HFF-Myc (cell line): ENCODE measurements at regions not wholly inside any gene's neighbourhood (a gene's known extent, or its start where the extent isn't known, plus 50 kb on each side); places are given as distances from the start of the nearest gene placed in this dataset.

Source experiments
- DNase-seq: peaks from one replicate; pipeline ENCODE4 v3.0.0-alpha.2; 2011; ENCODE audit warnings: low read depth; ENCODE audit errors: extremely low read depth
- H3K4me3 ChIP-seq: replicated peaks from 2 replicates; pipeline ENCODE4 v1.5.1; 2011; ENCODE audit warnings: low read depth, mild to moderate bottlenecking, control low read depth, low read length
- CTCF ChIP-seq: IDR thresholded peaks from 2 replicates; pipeline ENCODE4 v1.5.1; 2012; ENCODE audit warnings: mild to moderate bottlenecking, low read depth, low read length, control low read depth; ENCODE audit errors: missing control alignments

GRCh38 chr15:62845241-62846126 is 197.1 kb upstream of the TPM1 start:
- no peak for DNase-seq
- no peak for TF ChIP-seq CTCF
- H3K4me3 ChIP-seq: no peak overlapping the region

- no peak for DNase-seq
- no peak for TF ChIP-seq CTCF
- no peak overlapping the region for H3K4me3 ChIP-seq
Measured at GRCh38 chr15:62846131-62846804, 196.3 kb upstream of the TPM1 start.

DNA sequence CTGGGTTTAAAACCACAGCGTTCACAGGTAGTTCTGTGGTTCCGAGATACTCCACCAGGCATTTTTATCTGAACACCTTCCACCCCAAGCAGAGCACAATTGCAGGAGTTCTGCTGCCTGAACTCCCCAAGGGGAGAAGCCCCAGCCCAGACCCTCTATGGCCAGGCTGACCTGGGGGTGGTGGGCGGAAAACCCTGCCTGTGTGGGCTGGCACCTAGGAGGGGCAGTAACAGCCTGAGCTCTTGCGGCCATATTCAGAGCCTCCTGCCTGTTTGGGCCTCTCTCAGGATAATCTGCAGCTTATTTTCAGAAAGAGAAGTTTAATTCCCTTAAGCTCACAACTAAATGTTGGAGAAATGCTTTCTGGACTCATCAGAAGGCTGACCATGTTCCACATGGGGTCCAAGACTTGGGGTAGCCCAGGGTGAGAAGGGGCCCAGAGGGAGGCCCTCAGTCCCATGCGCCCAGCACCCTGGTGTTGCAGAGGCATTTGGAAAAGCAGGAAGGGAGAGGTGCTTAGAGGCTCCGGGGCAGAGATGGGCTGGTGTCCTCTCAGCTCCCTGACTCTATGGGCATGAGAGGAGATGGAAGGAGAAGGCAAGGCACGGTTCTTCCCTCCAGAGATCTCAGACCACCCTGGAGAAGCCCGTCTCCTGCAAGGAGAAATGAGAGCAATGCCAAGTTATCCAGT is 195.6 kb upstream of the TPM1 start:
- no peak overlapping the region for H3K4me3 ChIP-seq
- TF ChIP-seq CTCF: no peak
- DNase-seq: no peak

- H3K4me3 ChIP-seq: no peak overlapping the region
- DNase-seq: no peak
- peak; percentile 72 for TF ChIP-seq CTCF
Measured at GRCh38 chr15:62847900-62848489, 194.6 kb upstream of the TPM1 start.

DNA sequence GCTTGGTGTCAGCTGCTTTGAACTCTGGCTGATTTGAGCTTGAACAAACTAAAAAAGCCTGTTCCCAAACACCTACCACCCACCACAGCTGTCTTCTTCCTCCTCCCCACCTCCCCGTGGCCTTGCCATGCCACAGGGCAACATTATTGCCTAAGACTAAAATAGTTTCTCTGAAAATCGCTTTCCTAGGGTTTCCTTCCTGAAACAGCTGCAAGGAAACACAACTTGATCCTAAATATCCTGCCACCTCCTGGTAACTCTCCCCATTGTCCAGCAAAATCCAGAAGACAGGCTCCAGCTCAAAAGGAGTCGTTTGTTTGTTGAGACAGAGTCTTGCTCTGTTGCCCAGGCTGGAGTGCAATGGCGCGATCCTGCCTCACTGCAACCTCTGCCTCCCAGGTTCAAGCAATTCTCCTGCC is 193.9 kb upstream of the TPM1 start:
- DNase-seq: no peak
- H3K4me3 ChIP-seq: no peak overlapping the region
- no peak for TF ChIP-seq CTCF

GRCh38 chr15:62849316-62850106 is 193.0 kb upstream of the TPM1 start:
- H3K4me3 ChIP-seq: no peak overlapping the region
- no peak for TF ChIP-seq CTCF
- no peak for DNase-seq
